Inflammatory macrophage treated with lipopolysaccharide for 4 hours (primary cell): ENCODE measurements at regions not wholly inside any gene's neighbourhood (a gene's known extent, or its start where the extent isn't known, plus 50 kb on each side); places are given as distances from the start of the nearest gene placed in this dataset.
"Not testable (repeated sequence)": the region's sequence is repeated elsewhere in the genome, so short reads cannot be mapped to it uniquely, and the experiment has no call there.

Source experiments
- DNase-seq: peaks from one replicate; pipeline ENCODE4 v3.0.0-alpha.2; 2020

DNA sequence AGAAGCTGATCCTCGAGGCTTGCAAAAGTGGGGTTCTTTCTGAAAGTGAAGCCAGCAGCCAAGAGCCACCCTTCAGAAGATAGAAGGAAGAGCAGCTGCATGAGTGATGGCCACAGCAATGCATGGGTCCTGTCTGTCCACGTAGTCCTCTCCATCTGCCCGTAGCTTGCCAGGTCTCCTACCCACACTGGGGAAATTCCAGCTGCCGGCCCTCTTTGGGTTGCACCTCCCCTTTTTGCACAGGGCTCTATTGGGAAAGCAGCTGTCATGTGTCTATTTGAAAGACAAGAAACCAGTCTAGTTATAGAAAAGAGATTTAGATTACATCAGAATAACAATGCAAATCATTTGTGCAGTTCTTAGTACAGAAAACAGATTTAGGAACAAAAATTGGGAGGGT is 204.4 kb downstream of the GIPC2 start:
- no peak for DNase-seq

DNA sequence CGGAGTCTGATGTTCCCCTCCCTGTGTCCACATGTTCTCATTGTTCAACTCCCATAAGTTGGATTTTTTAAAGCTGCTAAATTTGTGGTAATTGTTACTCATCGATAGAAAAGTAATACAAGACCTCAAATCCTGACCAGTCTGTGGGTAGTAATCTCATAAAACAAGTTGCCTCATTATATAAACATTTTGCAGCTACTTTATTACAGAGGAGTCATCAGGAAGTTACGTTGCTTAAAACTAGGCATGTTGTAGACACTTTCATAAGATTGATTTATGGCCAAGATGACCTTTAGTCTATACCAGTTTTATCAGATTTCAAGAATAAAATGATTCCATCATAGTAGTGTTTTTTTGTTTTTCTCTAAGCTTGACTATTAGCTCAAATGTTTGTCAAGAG is 208.8 kb downstream of the GIPC2 start:
- DNase-seq: no peak

DNA sequence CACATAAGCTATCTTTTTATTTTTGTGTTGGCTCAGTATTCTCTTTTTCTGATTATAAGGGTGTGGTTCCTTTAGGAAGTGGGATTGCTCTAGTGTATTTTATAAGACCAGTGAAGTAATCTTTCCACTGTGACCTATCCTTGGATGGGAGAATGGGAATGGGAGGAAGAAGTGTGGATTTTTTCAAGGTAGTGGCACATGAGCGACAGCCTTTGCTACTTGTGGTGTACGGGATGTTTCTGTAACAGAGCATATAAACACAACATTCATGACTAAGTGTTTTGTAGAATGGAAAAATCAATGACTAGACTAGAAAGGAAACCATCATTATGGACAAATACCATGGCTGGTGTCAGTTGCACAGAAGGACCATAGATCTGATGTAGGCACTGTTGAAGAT is 209.6 kb downstream of the GIPC2 start:
- no peak for DNase-seq

GRCh38 chr1:78255846-78256245 is 210.1 kb downstream of the GIPC2 start:
- no peak for DNase-seq

DNA sequence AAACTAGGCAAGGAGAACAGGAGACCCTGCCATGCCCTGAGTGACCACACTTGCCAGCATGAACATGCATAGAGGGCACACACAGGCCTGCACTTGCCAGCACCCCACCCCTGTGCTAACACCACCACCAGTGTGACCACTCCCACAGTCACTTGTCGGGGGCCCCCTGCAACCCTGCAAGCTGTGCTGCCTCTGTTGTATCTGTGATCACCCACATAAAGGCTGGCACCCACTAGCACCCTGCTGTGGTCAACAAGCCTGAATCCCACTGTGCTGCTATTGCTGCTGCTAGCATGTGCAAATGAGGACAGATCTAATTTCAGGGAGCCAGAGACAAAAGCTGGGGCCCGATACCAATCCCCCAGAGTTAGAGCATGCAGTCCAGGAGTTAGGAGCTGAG is 217.7 kb downstream of the GIPC2 start:
- DNase-seq: no peak

- DNase-seq: no peak
Measured at GRCh38 chr1:78263946-78264345, 218.2 kb downstream of the GIPC2 start.

DNA sequence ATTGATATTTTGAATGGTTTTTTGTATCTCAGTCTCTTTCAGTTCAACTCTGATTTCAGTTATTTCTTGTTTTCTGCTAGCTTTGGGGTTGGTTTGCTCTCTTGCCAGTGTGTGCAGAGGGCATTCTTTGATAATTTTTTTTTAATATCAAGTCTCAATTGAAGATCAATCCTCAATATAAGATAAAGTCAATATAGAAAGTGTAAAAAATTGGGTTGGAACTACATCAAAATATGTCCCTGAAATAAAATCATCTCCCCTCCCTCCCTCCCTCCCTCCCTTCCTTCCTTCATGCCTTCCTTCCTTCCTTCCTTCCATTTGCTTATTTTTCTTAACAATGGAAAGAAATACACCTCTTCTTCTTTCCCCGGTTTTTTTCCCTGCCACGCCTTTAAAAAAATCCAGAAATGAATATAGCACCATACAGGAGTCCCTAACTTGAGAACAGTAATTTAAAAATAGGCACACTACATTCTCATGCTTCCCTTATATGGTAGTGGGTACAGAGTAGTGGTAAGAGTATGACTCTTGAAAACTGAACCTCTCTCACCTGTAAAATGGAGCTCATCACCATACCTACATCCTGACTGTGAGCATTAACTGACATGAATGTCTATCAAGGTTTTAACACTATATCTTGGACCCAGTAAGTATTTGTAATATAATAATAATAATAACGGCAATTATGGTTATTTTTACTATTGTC is 221.9 kb downstream of the GIPC2 start:
- no peak for DNase-seq

GRCh38 chr1:78269591-78269990 is 221.2 kb upstream of the PTGFR start:
- no peak for DNase-seq

DNA sequence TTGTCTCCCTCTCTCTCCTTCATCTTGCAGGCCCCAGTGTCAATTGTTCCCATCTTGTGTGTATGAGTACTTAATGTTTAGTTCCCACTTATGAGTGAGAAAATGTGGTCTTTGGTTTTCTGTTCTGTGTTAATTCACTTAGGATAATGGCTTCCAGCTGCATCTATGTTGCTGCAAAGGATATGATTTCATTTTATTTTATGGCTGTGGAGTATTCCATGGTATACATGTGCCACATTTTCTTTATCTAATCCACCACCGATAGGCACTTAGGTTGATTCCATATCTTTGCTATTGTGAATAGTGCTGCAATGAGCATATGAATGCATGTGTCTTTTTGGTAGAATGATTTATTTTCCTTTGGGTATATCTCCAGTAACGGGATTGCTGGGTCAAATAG is 219.4 kb upstream of the PTGFR start:
- DNase-seq: not testable (repeated sequence)

DNA sequence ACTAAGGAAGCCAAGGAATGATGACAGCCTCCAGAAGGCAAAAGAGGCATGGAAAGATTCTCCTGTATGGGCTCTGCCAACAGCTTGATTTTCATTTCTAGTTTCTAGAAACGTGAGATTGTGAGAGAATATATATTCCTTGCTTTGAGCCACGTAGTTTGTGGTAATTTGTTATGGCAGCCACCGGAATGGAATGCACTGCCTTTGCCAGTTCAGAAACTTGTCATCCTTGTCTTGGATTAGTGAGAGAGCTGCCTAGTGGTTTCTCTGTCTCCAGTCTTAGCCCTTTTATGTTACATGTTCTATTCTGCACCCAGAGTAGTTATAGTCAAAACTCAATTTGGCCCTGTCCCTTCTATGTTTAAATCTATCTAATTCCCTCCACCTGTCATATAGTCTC is 216.0 kb upstream of the PTGFR start:
- no peak for DNase-seq

DNA sequence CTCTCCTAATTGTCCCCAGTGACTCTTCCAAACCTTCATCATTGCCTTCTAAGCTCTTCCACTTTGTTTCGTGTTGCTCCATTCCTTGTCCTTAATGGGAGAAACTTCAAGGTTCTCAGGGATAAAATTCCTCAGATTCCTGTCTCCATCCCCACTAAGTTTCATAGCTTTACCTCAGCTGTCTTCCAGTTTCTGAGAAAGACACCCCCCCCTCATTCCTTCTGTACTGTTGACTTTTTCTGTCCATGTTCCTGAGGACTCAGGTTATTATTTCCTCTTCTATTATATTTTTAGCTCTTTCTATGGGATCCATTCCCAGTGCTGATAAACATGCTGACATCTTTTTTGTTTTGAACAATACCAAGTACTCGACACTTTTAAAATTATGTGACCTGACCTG is 215.3 kb upstream of the PTGFR start:
- DNase-seq: no peak

DNA sequence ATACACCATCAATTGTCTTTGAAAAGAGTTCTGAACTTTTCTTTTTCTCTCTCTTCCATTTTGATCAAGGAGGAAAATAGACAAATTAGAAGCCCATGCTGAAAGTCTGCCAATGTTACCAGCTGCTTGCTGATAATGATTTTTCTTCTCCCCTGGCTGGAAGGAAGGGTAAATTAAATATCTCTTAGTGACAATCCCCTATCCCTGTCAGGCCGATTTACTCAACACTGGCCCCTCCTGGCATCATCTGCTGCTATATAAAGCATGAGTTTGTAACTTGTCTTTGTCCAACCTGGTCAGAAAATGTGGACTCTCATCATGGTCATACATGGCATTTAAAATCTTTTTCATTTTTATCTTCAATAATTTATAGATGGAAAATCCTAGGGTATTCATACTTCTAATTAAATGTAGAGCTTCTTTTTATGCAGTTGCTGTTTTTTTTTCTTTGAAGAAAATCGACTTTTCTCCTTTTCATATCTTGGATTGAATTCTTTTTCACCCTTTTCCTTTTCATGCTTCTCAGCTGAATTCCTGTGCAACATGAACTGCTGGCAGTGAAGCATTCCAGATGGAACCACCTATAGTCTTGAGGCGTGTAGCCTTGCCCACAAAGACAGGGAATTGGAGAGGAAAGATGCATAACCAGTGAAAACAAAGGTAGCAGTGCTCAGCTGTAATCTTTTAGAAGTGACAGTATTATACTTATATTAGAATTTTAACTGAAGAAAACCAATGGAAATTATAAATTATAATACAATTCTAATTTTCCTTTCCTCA is 214.7 kb upstream of the PTGFR start:
- no peak for DNase-seq

DNA sequence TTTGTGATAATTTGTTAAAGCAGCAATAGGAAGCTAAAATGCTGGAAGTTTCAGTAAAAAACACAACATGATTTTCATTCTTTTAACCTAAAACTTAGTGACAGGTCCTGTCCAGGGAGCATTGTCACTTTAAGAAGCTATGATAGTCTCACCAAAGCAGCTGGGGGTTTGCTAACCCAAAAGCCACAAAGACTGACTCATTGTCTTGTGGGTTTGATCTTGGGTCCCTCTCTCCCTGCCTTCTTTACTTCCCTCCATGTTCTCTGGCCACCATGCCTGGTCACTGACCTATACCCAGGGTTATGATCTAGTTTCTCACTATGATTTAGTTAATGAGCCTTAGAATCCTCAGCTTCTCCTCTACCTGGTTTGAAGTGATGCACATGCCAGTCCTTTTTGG is 213.5 kb upstream of the PTGFR start:
- no peak for DNase-seq

- peak; percentile 5 for DNase-seq
Measured at GRCh38 chr1:78279051-78279450, 211.7 kb upstream of the PTGFR start.

- no peak for DNase-seq
Measured at GRCh38 chr1:78280626-78281025, 210.1 kb upstream of the PTGFR start.

DNA sequence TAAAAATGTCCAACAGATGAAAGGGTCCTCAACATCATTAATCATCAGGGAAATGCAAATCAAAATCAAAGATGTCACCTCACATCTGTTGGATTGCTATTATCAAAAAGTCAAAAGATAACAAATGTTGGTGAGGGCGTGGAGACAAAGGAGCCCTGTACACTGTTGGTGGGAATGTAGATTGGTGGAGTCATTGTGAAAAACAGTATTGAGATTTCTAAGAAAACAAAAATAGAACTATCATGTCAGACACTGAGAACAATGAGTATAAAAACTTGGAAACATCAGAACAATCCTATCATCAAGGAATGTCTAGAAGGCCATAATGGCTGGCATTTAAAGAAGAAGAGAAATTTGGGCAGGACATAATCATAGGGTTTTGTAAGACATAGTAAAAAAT is 209.2 kb upstream of the PTGFR start:
- DNase-seq: no peak

DNA sequence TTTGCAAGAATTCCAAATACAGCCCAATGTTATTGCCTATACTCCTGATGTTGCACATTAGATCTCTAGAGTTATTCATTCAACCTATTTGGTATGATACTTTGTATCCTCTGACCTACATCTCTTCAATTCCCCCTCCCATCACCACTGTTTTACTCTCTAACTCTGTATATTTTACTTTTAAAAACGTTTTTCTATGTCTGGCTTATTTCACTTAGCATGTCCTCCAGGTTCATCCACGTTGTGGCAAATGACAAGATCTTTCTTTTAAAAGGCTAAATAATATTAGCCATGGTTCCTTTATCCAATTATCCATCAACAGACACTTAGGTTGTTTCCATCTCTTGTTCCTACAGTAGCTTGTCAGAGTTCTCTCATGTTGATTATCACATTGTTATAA is 207.1 kb upstream of the PTGFR start:
- DNase-seq: no peak

DNA sequence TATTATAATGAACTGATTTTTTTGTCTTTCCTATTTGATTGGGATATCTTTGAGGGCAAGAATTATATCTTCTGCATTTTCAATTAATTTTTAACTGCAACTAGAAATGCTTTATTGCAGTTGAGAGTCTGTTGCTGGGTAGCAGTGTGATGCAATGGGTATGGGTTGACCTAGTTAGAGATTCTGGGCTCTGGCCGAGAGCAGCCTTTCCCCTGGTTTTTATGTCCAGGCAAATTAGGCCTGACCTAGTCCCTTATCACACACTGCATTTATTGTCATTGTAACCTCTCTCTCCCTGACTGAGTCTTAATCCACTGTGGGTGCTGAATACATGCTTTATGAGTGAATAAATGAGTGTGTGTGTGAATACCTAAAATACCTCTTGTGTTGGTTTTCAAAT is 206.4 kb upstream of the PTGFR start:
- DNase-seq: no peak

DNA sequence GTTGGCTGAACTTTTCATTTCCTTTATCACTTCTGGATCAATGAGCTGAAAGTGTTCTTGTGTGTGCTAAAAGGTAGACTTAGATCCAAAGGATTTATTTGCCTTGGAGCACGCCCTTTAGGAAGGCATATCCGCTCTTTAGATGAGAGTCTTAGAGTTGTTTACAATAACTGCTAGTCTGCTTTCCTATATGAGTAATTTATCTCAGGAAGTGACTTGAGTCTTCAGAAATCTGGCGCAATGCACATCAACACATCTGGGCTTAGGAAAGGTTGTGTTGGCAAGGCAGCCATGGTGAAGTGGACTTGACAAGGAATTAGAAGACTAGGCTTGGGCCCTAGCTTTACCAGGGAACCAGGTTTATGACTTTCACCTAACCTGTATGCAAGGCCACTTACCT is 204.1 kb upstream of the PTGFR start:
- DNase-seq: no peak

DNA sequence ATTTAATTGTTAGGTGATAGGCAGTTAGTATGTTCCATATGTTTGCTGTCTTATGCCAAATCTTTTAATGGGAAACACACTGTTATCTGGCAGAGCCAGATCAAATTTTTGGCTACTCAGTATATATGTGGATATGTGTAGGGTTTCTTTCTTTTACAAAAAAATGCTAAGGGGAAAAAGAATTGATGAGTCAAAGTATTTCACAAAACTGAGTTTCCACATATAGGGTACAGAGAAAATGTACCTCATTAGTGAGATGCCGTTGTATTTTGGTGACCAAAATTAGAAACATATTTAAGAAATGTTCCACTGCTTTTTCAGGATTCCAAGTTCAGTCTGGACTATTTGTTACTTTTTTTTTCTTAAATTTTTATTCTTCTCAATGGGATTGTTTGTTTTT is 201.2 kb upstream of the PTGFR start:
- DNase-seq: no peak

DNA sequence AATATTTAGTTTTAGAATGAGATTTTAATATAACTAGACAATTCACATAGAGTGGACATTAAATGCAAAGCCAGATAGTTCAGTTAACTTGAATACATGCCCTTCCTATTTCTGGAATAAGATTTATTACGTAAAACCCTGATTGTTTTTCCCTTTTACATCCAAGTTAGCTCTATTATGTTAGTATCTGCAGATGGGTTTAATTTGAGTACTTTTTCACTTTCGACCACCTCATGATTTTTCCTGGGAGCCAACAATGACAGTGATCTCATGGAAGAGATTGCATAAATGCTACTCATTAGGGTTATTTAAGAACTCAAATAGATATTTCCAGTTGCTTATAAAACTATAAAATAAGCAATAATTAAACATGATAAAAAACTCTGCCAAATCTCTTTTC is 199.4 kb upstream of the PTGFR start:
- no peak for DNase-seq

DNA sequence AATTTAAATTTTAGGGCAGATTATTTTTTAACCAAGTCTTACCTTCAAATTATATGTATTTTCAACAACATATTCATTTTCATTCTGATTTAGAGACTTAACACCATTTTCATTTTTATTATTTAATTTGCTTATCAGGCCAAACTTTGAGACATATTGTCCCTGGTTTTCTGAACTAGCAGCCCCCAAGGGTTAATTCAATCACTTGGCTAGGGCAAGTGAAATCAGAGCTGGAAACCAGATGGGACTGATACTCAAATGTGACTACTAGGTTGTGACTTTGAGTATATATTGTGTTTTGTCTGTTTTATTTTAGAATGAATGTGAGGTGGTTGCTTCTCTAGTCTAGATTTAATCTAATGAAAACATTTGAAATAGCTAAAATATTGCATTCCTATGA is 198.9 kb upstream of the PTGFR start:
- no peak for DNase-seq

- no peak for DNase-seq
Measured at GRCh38 chr1:78292361-78292760, 198.4 kb upstream of the PTGFR start.

- DNase-seq: no peak
Measured at GRCh38 chr1:78297836-78298235, 192.9 kb upstream of the PTGFR start.

- DNase-seq: no peak
Measured at GRCh38 chr1:78298349-78298748, 192.4 kb upstream of the PTGFR start.
